Astrocyte (in vitro differentiated cells and primary cell): ENCODE measurements at regions not wholly inside any gene's neighbourhood (a gene's known extent, or its start where the extent isn't known, plus 50 kb on each side); places are given as distances from the start of the nearest gene placed in this dataset.

Source experiments
- DNase-seq: peaks from one replicate; pipeline ENCODE4 v3.0.0-alpha.2; 2010; ENCODE audit warnings: low read depth
- FAIRE-seq: peaks from 2 replicates; lab custom pipeline; 2011; peaks lifted over from hg19 to GRCh38; lab: Jason Lieb, UNC
- H2AFZ ChIP-seq: 2 replicates; pipeline ENCODE4 v1.6.0; 2012; ENCODE audit warnings: low read depth, low read length, inconsistent platforms
- H3K27ac ChIP-seq: 2 replicates; pipeline ENCODE4 v1.5.1; 2011; ENCODE audit warnings: low read depth, low read length, inconsistent platforms
- H3K27me3 ChIP-seq: 2 replicates; pipeline ENCODE4 v1.6.0; 2011; ENCODE audit warnings: low read length, inconsistent platforms; ENCODE audit not compliant: insufficient read depth
- H3K36me3 ChIP-seq: 2 replicates; pipeline ENCODE4 v1.5.1; 2011; ENCODE audit warnings: low read length, inconsistent platforms; ENCODE audit not compliant: insufficient read depth
- H3K4me1 ChIP-seq: 2 replicates; pipeline ENCODE4 v1.5.1; 2011; ENCODE audit warnings: low read length, inconsistent platforms; ENCODE audit not compliant: insufficient read depth
- H3K4me2 ChIP-seq: 2 replicates; pipeline ENCODE4 v1.6.0; 2012; ENCODE audit warnings: low read length, inconsistent platforms
- H3K4me3 ChIP-seq: 2 replicates; pipeline ENCODE4 v1.5.1; 2011; ENCODE audit warnings: low read depth, mild to moderate bottlenecking, low read length, inconsistent platforms; ENCODE audit not compliant: insufficient read depth
- H3K79me2 ChIP-seq: 2 replicates; pipeline ENCODE4 v1.6.0; 2012; ENCODE audit warnings: mild to moderate bottlenecking, low read length, inconsistent platforms; ENCODE audit not compliant: insufficient read depth
- H3K9ac ChIP-seq: 2 replicates; pipeline ENCODE4 v1.6.0; 2012; ENCODE audit warnings: mild to moderate bottlenecking, low read length, inconsistent platforms
- H3K9me3 ChIP-seq: 2 replicates; pipeline ENCODE4 v1.5.1; 2012; ENCODE audit warnings: low read depth, mild to moderate bottlenecking, low read length, inconsistent platforms; ENCODE audit not compliant: insufficient read depth
- H4K20me1 ChIP-seq: 2 replicates; pipeline ENCODE4 v1.6.0; 2012; ENCODE audit warnings: low read length, inconsistent platforms; ENCODE audit not compliant: insufficient read depth
- H3K27ac Mint-ChIP-seq: one replicate; pipeline ENCODE4 v1.8.0; 2021; ENCODE audit warnings: mild to moderate bottlenecking, mixed read lengths; ENCODE audit not compliant: unreplicated experiment
- H3K27me3 Mint-ChIP-seq: one replicate; pipeline ENCODE4 v1.8.0; 2021; ENCODE audit warnings: low read depth, mixed read lengths; ENCODE audit not compliant: unreplicated experiment
- H3K36me3 Mint-ChIP-seq: one replicate; pipeline ENCODE4 v1.8.0; 2021; ENCODE audit warnings: low read depth, mixed read lengths; ENCODE audit not compliant: unreplicated experiment
- H3K4me1 Mint-ChIP-seq: one replicate; pipeline ENCODE4 v1.8.0; 2021; ENCODE audit warnings: low read depth, mixed read lengths; ENCODE audit not compliant: unreplicated experiment
- H3K4me3 Mint-ChIP-seq: one replicate; pipeline ENCODE4 v1.8.0; 2021; ENCODE audit warnings: mild to moderate bottlenecking, moderate library complexity, mixed read lengths; ENCODE audit not compliant: unreplicated experiment
- H3K9me3 Mint-ChIP-seq: one replicate; pipeline ENCODE4 v1.8.0; 2021; ENCODE audit warnings: mild to moderate bottlenecking, mixed read lengths; ENCODE audit not compliant: unreplicated experiment
- CTCF ChIP-seq: IDR thresholded peaks from 2 replicates; pipeline ENCODE4 v1.5.1; 2011; ENCODE audit warnings: low read depth, mild to moderate bottlenecking, inconsistent platforms, low read length, moderate library complexity; ENCODE audit not compliant: insufficient read depth
- EZH2 ChIP-seq: IDR thresholded peaks from 2 replicates; pipeline ENCODE4 v1.6.1; 2012; ENCODE audit warnings: mild to moderate bottlenecking, low read length, inconsistent platforms; ENCODE audit not compliant: insufficient read depth

- H3K27me3 ChIP-seq, result no peaks in the 10 kb centered on the region
- Mint-ChIP-seq H3K27me3 (peaks cover 9% of the 10 kb centered on the region), H3K9me3 (no peaks in the 10 kb centered on the region), H3K4me1 (peaks cover 4% of the 10 kb centered on the region), H3K27ac (no peak overlapping the region), H3K4me3 (no peak overlapping the region), H3K36me3 (no peaks in the 10 kb centered on the region)
- DNase-seq (no peak), FAIRE-seq (no peak)
- no peak overlapping the region for H2AFZ ChIP-seq
- no peaks in the 10 kb centered on the region for H3K9me3 ChIP-seq
- H3K79me2 ChIP-seq, result no peaks in the 10 kb centered on the region
- H3K27ac ChIP-seq, result no peak overlapping the region
- no peaks in the 10 kb centered on the region for H3K4me1 ChIP-seq
- no peak overlapping the region for H3K4me2 ChIP-seq
- H3K36me3 ChIP-seq, result no peaks in the 10 kb centered on the region
- no peak for TF ChIP-seq EZH2
- TF ChIP-seq CTCF, result no peak
- no peak overlapping the region for H3K9ac ChIP-seq
- no peak overlapping the region for H3K4me3 ChIP-seq
- H4K20me1 ChIP-seq, result no peaks in the 10 kb centered on the region
These were observed 120.5 kb downstream of the POLR2M start for GRCh38 chr15:57827021-57827420.

GRCh38 chr15:57827971-57828370 is 121.5 kb downstream of the POLR2M start:
- Histone ChIP-seq H3K4me3 (no peak overlapping the region), H3K4me1 (no peaks in the 10 kb centered on the region), H3K9ac (no peak overlapping the region), H4K20me1 (no peaks in the 10 kb centered on the region), H2AFZ (no peak overlapping the region), H3K79me2 (no peaks in the 10 kb centered on the region), H3K27me3 (no peaks in the 10 kb centered on the region), H3K4me2 (no peak overlapping the region), H3K36me3 (no peaks in the 10 kb centered on the region), H3K9me3 (no peaks in the 10 kb centered on the region), H3K27ac (no peak overlapping the region)
- no peak for DNase-seq
- Mint-ChIP-seq H3K27me3 (peaks cover 9% of the 10 kb centered on the region), H3K4me1 (peaks cover 4% of the 10 kb centered on the region), H3K4me3 (no peak overlapping the region), H3K36me3 (no peaks in the 10 kb centered on the region), H3K27ac (no peak overlapping the region), H3K9me3 (no peaks in the 10 kb centered on the region)
- no peak for FAIRE-seq
- TF ChIP-seq EZH2 (no peak), CTCF (no peak)

- Histone ChIP-seq H3K4me2 (no peak overlapping the region), H4K20me1 (no peaks in the 10 kb centered on the region), H3K27ac (no peak overlapping the region), H3K9ac (no peak overlapping the region), H3K79me2 (no peaks in the 10 kb centered on the region), H2AFZ (no peak overlapping the region), H3K4me1 (no peaks in the 10 kb centered on the region), H3K9me3 (peaks cover 2% of the 10 kb centered on the region), H3K36me3 (no peaks in the 10 kb centered on the region), H3K4me3 (no peak overlapping the region), H3K27me3 (no peaks in the 10 kb centered on the region)
- FAIRE-seq (no peak), DNase-seq (no peak)
- Mint-ChIP-seq H3K4me3 (no peak overlapping the region), H3K36me3 (peaks cover 2% of the 10 kb centered on the region), H3K4me1 (no peaks in the 10 kb centered on the region), H3K9me3 (peaks cover 2% of the 10 kb centered on the region), H3K27ac (no peak overlapping the region), H3K27me3 (peaks cover 6% of the 10 kb centered on the region)
- TF ChIP-seq EZH2 (no peak), CTCF (no peak)
These were observed 125.7 kb downstream of the POLR2M start for GRCh38 chr15:57832183-57832582.
